ENCODE measurements at regions not wholly inside any gene's neighbourhood (a gene's known extent, or its start where the extent isn't known, plus 50 kb on each side); places are given as distances from the start of the nearest gene placed in this dataset.

GRCh38 chr10:130576427-130576826, 440.2 kb downstream of the GLRX3 start:
- no peak for DNase-seq

GRCh38 chr10:130577039-130577438, 440.8 kb downstream of the GLRX3 start:
- no peak for DNase-seq

GRCh38 chr10:130578532-130579289, 442.5 kb downstream of the GLRX3 start:
- no peak for DNase-seq

- no peak for DNase-seq
Measured at GRCh38 chr10:130579913-130580312, 443.7 kb downstream of the GLRX3 start.

- DNase-seq = no peak
Measured at GRCh38 chr10:130580975-130581374, 444.8 kb downstream of the GLRX3 start.

- DNase-seq = no peak
Measured at GRCh38 chr10:130587718-130588117, 451.5 kb downstream of the GLRX3 start.

GRCh38 chr10:130606001-130606405, 469.8 kb downstream of the GLRX3 start:
- no peak for DNase-seq

GRCh38 chr10:130607366-130607765, 471.2 kb downstream of the GLRX3 start:
- DNase-seq = no peak

GRCh38 chr10:130611239-130611638, 475.0 kb downstream of the GLRX3 start:
- no peak for DNase-seq

GRCh38 chr10:130615457-130615856, 479.3 kb downstream of the GLRX3 start:
- no peak for DNase-seq

- no peak for DNase-seq
Measured at GRCh38 chr10:130617985-130618384, 481.8 kb downstream of the GLRX3 start.

GRCh38 chr10:130618647-130619046, 482.5 kb downstream of the GLRX3 start:
- no peak for DNase-seq

GRCh38 chr10:130621231-130621775, 485.1 kb downstream of the GLRX3 start:
- no peak for DNase-seq

- DNase-seq = no peak
Measured at GRCh38 chr10:130623680-130624267, 487.6 kb downstream of the GLRX3 start.

- no peak for DNase-seq
Measured at GRCh38 chr10:130627346-130628045, 491.3 kb downstream of the GLRX3 start.

- peak; percentile 43 to 61 (median 60) for DNase-seq
Measured at GRCh38 chr10:130630135-130630534, 493.9 kb downstream of the GLRX3 start.

GRCh38 chr10:130631142-130632096, 495.2 kb downstream of the GLRX3 start:
- peak; percentile 79 to 82 (median 81) for DNase-seq

GRCh38 chr10:130634816-130635215, 498.6 kb downstream of the GLRX3 start:
- DNase-seq = peak; percentile 38 to 57 (median 53)

- DNase-seq = no peak
Measured at GRCh38 chr10:130635528-130635927, 499.3 kb downstream of the GLRX3 start.

GRCh38 chr10:130636313-130636930, 500.2 kb downstream of the GLRX3 start:
- peak in 2 of 3 donors; percentile 47 to 55 for DNase-seq

GRCh38 chr10:130637089-130637676, 501.0 kb downstream of the GLRX3 start:
- peak; percentile 14 to 43 (median 32) for DNase-seq

Data from suppressor macrophage treated with lipopolysaccharide for 1 hour (primary cell).